Fibroblast of skin of scalp (primary cell): ENCODE measurements at regions not wholly inside any gene's neighbourhood (a gene's known extent, or its start where the extent isn't known, plus 50 kb on each side); places are given as distances from the start of the nearest gene placed in this dataset.
"Not testable (repeated sequence)": the region's sequence is repeated elsewhere in the genome, so short reads cannot be mapped to it uniquely, and the experiment has no call there.

Experiments
- DNase-seq: peaks from one replicate; pipeline ENCODE4 v3.0.0-alpha.2; 2013

- DNase-seq = no peak
Observed at GRCh38 chr3:118537454-118537853, 497.2 kb downstream of the IGSF11 start.

GRCh38 chr3:118538187-118538586 lies 496.5 kb downstream of the IGSF11 start:
- no peak for DNase-seq

GRCh38 chr3:118539820-118540447 lies 494.7 kb downstream of the IGSF11 start:
- DNase-seq = not testable (repeated sequence)

- DNase-seq = not testable (repeated sequence)
Observed at GRCh38 chr3:118540448-118540821, 494.2 kb downstream of the IGSF11 start.

- DNase-seq = no peak
Observed at GRCh38 chr3:118540826-118541225, 493.8 kb downstream of the IGSF11 start.

- DNase-seq = no peak
Observed at GRCh38 chr3:118541796-118542195, 492.9 kb downstream of the IGSF11 start.

- DNase-seq = no peak
Observed at GRCh38 chr3:118543832-118544231, 490.8 kb downstream of the IGSF11 start.

- DNase-seq = no peak
Observed at GRCh38 chr3:118544458-118544857, 490.2 kb downstream of the IGSF11 start.

- no peak for DNase-seq
Observed at GRCh38 chr3:118548434-118548833, 486.2 kb downstream of the IGSF11 start.

GRCh38 chr3:118550122-118550521 lies 484.5 kb downstream of the IGSF11 start:
- no peak for DNase-seq

- no peak for DNase-seq
Observed at GRCh38 chr3:118550556-118550955, 484.1 kb downstream of the IGSF11 start.

GRCh38 chr3:118554148-118554838 lies 480.4 kb downstream of the IGSF11 start:
- DNase-seq = no peak

- no peak for DNase-seq
Observed at GRCh38 chr3:118556983-118557382, 477.7 kb downstream of the IGSF11 start.

- no peak for DNase-seq
Observed at GRCh38 chr3:118557513-118557912, 477.1 kb downstream of the IGSF11 start.

GRCh38 chr3:118559286-118559685 lies 475.4 kb downstream of the IGSF11 start:
- DNase-seq = no peak

- no peak for DNase-seq
Observed at GRCh38 chr3:118564800-118565199, 469.8 kb downstream of the IGSF11 start.

GRCh38 chr3:118573912-118574311 lies 460.7 kb downstream of the IGSF11 start:
- no peak for DNase-seq

- DNase-seq = no peak
Observed at GRCh38 chr3:118577055-118577777, 457.4 kb downstream of the IGSF11 start.

GRCh38 chr3:118578559-118578958 lies 456.1 kb downstream of the IGSF11 start:
- DNase-seq = no peak

- DNase-seq = no peak
Observed at GRCh38 chr3:118587037-118587741, 447.5 kb downstream of the IGSF11 start.

- no peak for DNase-seq
Observed at GRCh38 chr3:118587847-118588246, 446.8 kb downstream of the IGSF11 start.

GRCh38 chr3:118593277-118593670 lies 441.4 kb downstream of the IGSF11 start:
- no peak for DNase-seq

GRCh38 chr3:118597184-118597583 lies 437.5 kb downstream of the IGSF11 start:
- no peak for DNase-seq
